Heart left ventricle (tissue), 13 donors: ENCODE measurements at regions not wholly inside any gene's neighbourhood (a gene's known extent, or its start where the extent isn't known, plus 50 kb on each side); places are given as distances from the start of the nearest gene placed in this dataset.

Source experiments
- CTCF ChIP-seq, 12 donors: fragments of 200-600 bp; sonication (generic) in 4 of 12; IDR thresholded peaks; one replicate each; pipeline versions ENCODE4 v1.5.0 to v1.8.0; 2018 to 2022; ENCODE audit warnings: antibody characterized with exemption in 12 of 12, mild to moderate bottlenecking in 5 of 12
- POLR2A ChIP-seq, 2 donors: fragments of 450-650 bp; IDR thresholded peaks; one replicate each; pipeline ENCODE4 v1.6.1; 2017; ENCODE audit warnings: antibody characterized with exemption in 2 of 2, mild to moderate bottlenecking in 2 of 2, moderate library complexity in 2 of 2
- donor health status: ischemic (EF 13 %, LVEDD 7.1; RV severe dilation, severe dysfunction).
- donor health status: DM: no; HTN: yes; CAD: no.
- donor health status: DM: no; HTN: no; CAD: no.
- donor health status: ischemic (EF 25% LVEDD 6.9; RV normal size, moderate dysfunction).
- donor health status: ischemic (EF 25% LVEDD 5.7; RV mildly dilated, moderate dysfunction).
- donor health status: ischemic (EF 35%, LVEDD 5.7; RV mildly dilated, moderate dysfunction).
- donor health status: nonischemic (EF 11% LVEDD 7.7; RV severe dilation, severe dysfunction).
- donor health status: DM: yes; HTN: yes; CAD: no.
- donor health status: PGD.
- donor health status: ischemic (EF 29% LVEDD 5.4; RV normal size, mild dysfunction).
- donor health status: nonischemic (EF 23%, LVEDD 6.1; RV moderate dilation, normal function).

DNA sequence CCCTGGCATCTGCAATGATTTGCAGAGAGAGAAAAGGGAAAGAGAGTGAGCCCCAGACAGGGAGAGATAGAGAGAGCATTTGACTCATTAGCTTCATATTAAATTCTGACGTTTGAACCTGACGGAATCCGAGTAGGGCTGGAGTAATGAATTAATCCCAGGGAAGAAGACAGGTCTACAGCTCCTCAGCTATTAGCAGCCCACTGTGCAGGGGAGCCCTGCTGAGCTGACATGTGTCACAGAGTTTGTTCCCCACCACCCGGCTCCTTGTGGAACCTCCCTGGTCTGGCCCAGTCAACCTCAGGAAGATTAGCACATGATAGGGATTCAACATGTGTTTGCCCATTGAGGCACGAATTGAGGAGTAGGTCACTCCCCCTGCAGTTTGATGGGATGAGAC lies 404.0 kb downstream of the BUD13 start:
- no peak for TF ChIP-seq POLR2A (IDR thresholded peaks at IDR 0.05)
- TF ChIP-seq CTCF (IDR thresholded peaks at IDR 0.05): no peak
